ENCODE measurements at regions not wholly inside any gene's neighbourhood (a gene's known extent, or its start where the extent isn't known, plus 50 kb on each side); places are given as distances from the start of the nearest gene placed in this dataset.

- no peak for TF ChIP-seq ZBTB6 (tag by site-specific recombination; IDR thresholded peaks at IDR 0.05)
- no peak for TF ChIP-seq CTCF (tag by site-specific recombination; IDR thresholded peaks at IDR 0.05)
- TF ChIP-seq ZNF274 (IDR thresholded peaks at IDR 0.05; ENCODE audit: low read length) = no peak
- no peak for TF ChIP-seq ZNF274 (tag by site-specific recombination; IDR thresholded peaks at IDR 0.05; ENCODE audit: borderline replicate concordance)
- no peak for TF ChIP-seq ZNF19 (tag by site-specific recombination; IDR thresholded peaks at IDR 0.05; ENCODE audit: low read depth)
- TF ChIP-seq ZNF302 (tag by site-specific recombination; IDR thresholded peaks at IDR 0.05; ENCODE audit: low read depth) = no peak
- TF ChIP-seq ZNF768 (tag by site-specific recombination; IDR thresholded peaks at IDR 0.05) = no peak
- no peak for TF ChIP-seq TCF7L2 (IDR thresholded peaks at IDR 0.05; ENCODE audit: borderline replicate concordance, low read depth, low read length)
- no peak for TF ChIP-seq PRDM10 (tag by site-specific recombination; IDR thresholded peaks at IDR 0.05)
- TF ChIP-seq ZNF692 (tag by site-specific recombination; IDR thresholded peaks at IDR 0.05) = no peak
- TF ChIP-seq MEIS1 (CRISPR knock-in tag; IDR thresholded peaks at IDR 0.05; ENCODE audit: borderline replicate concordance) = no peak
- no peak for TF ChIP-seq ZNF558 (tag by site-specific recombination; IDR thresholded peaks at IDR 0.05)
- no peak for TF ChIP-seq ZEB2 (tag by site-specific recombination; IDR thresholded peaks at IDR 0.05)
Observed at GRCh38 chr13:22993148-22993547, 187.6 kb upstream of the SGCG start.
